ENCODE measurements at regions not wholly inside any gene's neighbourhood (a gene's known extent, or its start where the extent isn't known, plus 50 kb on each side); places are given as distances from the start of the nearest gene placed in this dataset.

DNA sequence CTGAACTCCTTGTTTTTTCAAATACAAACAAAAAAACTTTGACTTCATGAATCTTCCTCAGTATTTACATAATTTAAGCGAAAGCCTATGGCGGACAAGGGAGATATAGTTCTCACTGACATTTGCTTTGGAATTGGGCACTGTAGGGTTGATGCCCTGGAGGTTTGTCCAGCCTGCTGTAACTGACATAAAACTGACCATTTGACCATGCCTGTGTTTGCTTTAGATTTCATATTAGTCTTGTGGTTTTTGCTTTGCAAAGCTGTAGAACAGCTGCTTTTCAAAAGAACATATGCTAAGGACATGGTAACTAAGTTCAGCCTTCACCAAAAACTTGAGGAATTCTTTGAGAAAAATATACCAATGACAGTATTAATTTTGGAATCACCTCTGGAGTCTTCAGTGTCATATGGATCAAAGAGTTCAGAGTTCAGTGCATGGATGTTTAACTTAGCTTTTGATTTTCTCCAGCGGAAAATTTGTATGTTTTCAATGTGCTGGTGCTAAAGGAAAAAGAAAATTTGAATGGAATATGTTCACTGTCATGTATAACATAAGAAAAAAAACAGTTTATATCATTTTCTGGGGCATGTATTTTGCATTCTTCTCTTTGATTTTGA lies 1013.1 kb downstream of the NR2F1-AS1 start:
- POLR2A ChIA-PET: no interaction called here
- H3K79me2 ChIP-seq (ENCODE audit: control insufficient read depth, insufficient read depth, low read length): no peaks in the 10 kb centered on the region

More for the DNA sequence above, 1013.1 kb downstream of the NR2F1-AS1 start:
- CTCF ChIA-PET: no interaction called here
- Histone ChIP-seq H3K4me2 (ENCODE audit: insufficient read depth, low read length) (no peak overlapping the region), H2AFZ (ENCODE audit: low read depth, low read length) (no peak overlapping the region), H3K27ac (ENCODE audit: insufficient read depth, low read depth, low read length) (no peak overlapping the region), H3K9me3 (replicated peaks; ENCODE audit: control insufficient read depth, insufficient read depth, low read length) (no peaks in the 10 kb centered on the region), H3K4me3 (replicated peaks in 1 of 3; ENCODE audit: insufficient read depth in 1 of 3, low read depth in 1 of 3, low read length in 3 of 3) (no peak overlapping the region), H4K20me1 (replicated peaks; ENCODE audit: control insufficient read depth, extremely low read depth, insufficient read depth, low read length) (no peaks in the 10 kb centered on the region), H3K9ac (replicated peaks; ENCODE audit: extremely low read depth, insufficient read depth, low read length) (no peak overlapping the region), H3K36me3 (ENCODE audit: control insufficient read depth in 2 of 2, extremely low read depth in 1 of 2, insufficient read depth in 2 of 2, low read length in 2 of 2) (no peaks in the 10 kb centered on the region), H3K4me1 (ENCODE audit: control insufficient read depth, extremely low read depth, insufficient read depth, low read length) (no peaks in the 10 kb centered on the region), H3K9me1 (replicated peaks; ENCODE audit: control insufficient read depth, extremely low read depth, insufficient read depth, low read length) (no peaks in the 10 kb centered on the region), H3K27me3 (ENCODE audit: control insufficient read depth in 2 of 2, insufficient read depth in 2 of 2, low read length in 2 of 2) (no peaks in the 10 kb centered on the region)
- BruUV-seq (replicated peaks): no TSS peak
- FAIRE-seq (no peak), DNase-seq (ENCODE audit: low read depth, low spot score) (no peak)
- intact Hi-C loops (cut with micrococcal nuclease) (no loop called here), dilution Hi-C loops (cut with MboI; ENCODE audit: extremely low pct_ligation_motif_present, low sequenced_read_pairs) (no loop called here)
- TF ChIP-seq MYC (IDR thresholded peaks at IDR 0.05; ENCODE audit: low read depth, low read length) (no peak), POLR2A (IDR thresholded peaks at IDR 0.05; ENCODE audit: low read depth, low read length) (no peak), GATA2 (IDR thresholded peaks at IDR 0.05; ENCODE audit: insufficient read depth, insufficient read length, low read depth, low read length) (no peak), FOS (IDR thresholded peaks at IDR 0.05; ENCODE audit: borderline replicate concordance, insufficient read depth, low read length) (no peak), JUN (IDR thresholded peaks at IDR 0.05; ENCODE audit: borderline replicate concordance, insufficient read depth, insufficient read length, low read depth) (no peak)
- TF ChIP-seq, protein P1, sequence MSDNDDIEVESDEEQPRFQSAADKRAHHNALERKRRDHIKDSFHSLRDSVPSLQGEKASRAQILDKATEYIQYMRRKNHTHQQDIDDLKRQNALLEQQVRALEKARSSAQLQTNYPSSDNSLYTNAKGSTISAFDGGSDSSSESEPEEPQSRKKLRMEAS (IDR thresholded peaks at IDR 0.05; ENCODE audit: insufficient read depth, insufficient read length): no peak
- TF ChIP-seq, protein P2, sequence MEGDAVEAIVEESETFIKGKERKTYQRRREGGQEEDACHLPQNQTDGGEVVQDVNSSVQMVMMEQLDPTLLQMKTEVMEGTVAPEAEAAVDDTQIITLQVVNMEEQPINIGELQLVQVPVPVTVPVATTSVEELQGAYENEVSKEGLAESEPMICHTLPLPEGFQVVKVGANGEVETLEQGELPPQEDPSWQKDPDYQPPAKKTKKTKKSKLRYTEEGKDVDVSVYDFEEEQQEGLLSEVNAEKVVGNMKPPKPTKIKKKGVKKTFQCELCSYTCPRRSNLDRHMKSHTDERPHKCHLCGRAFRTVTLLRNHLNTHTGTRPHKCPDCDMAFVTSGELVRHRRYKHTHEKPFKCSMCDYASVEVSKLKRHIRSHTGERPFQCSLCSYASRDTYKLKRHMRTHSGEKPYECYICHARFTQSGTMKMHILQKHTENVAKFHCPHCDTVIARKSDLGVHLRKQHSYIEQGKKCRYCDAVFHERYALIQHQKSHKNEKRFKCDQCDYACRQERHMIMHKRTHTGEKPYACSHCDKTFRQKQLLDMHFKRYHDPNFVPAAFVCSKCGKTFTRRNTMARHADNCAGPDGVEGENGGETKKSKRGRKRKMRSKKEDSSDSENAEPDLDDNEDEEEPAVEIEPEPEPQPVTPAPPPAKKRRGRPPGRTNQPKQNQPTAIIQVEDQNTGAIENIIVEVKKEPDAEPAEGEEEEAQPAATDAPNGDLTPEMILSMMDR (IDR thresholded peaks at IDR 0.05; ENCODE audit: extremely low read depth in 1 of 2, insufficient read depth in 1 of 2, low read depth in 1 of 2, low read length in 2 of 2): no peak

All from endothelial cell of umbilical vein (primary cell).